Neural progenitor cell (in vitro differentiated cells): ENCODE measurements at regions not wholly inside any gene's neighbourhood (a gene's known extent, or its start where the extent isn't known, plus 50 kb on each side); places are given as distances from the start of the nearest gene placed in this dataset.

Experiments
- DNase-seq: peaks from one replicate; pipeline ENCODE4 v3.0.0-alpha.2; 2016; ENCODE audit warnings: low spot score
- H2AFZ ChIP-seq: fragments of 200-600 bp; sonication (generic); replicated peaks from 2 replicates; pipeline ENCODE4 v1.6.1; 2016; ENCODE audit warnings: antibody characterized with exemption
- H3F3A ChIP-seq: fragments of 200-600 bp; sonication (generic); 2 replicates; pipeline ENCODE4 v1.6.1; 2016; ENCODE audit warnings: antibody characterized with exemption, low read depth
- H3K27ac ChIP-seq: fragments of 200-600 bp; sonication (generic); 2 replicates; pipeline ENCODE4 v1.5.1; 2016; ENCODE audit warnings: mild to moderate bottlenecking
- H3K27me3 ChIP-seq: fragments of 200-600 bp; sonication (generic); 2 replicates; pipeline ENCODE4 v1.6.1; 2016; ENCODE audit warnings: mild to moderate bottlenecking, moderate library complexity
- H3K36me3 ChIP-seq: fragments of 200-600 bp; sonication (generic); 2 replicates; pipeline ENCODE4 v1.5.1; 2016
- H3K4me1 ChIP-seq: fragments of 200-600 bp; sonication (generic); 2 replicates; pipeline ENCODE4 v1.6.1; 2016; ENCODE audit warnings: mixed run types
- H3K4me2 ChIP-seq: fragments of 200-600 bp; sonication (generic); 2 replicates; pipeline ENCODE4 v1.6.1; 2016
- H3K4me3 ChIP-seq: fragments of 200-600 bp; sonication (generic); 2 replicates; pipeline ENCODE4 v1.5.1; 2016
- H3K79me2 ChIP-seq: fragments of 200-600 bp; sonication (generic); 2 replicates; pipeline ENCODE4 v1.6.1; 2016; ENCODE audit warnings: low read depth
- H3K9ac ChIP-seq: fragments of 200-600 bp; sonication (generic); 2 replicates; pipeline ENCODE4 v1.6.1; 2016
- H3K9me3 ChIP-seq: fragments of 200-600 bp; sonication (generic); 2 replicates; pipeline ENCODE4 v1.5.1; 2016; ENCODE audit warnings: low read depth
- H4K20me1 ChIP-seq: fragments of 200-600 bp; sonication (generic); 2 replicates; pipeline ENCODE4 v1.6.1; 2016; ENCODE audit warnings: low read depth
- H3K27ac Mint-ChIP-seq: 3 replicates; pipeline ENCODE4 v1.8.0; 2021; ENCODE audit warnings: mixed read lengths
- H3K27me3 Mint-ChIP-seq: 2 replicates; pipeline ENCODE4 v1.8.0; 2022; ENCODE audit warnings: low read depth, mild to moderate bottlenecking, inconsistent platforms, moderate library complexity, mixed read lengths; ENCODE audit not compliant: insufficient read depth
- H3K36me3 Mint-ChIP-seq: 3 replicates; pipeline ENCODE4 v1.8.0; 2021; ENCODE audit warnings: mixed read lengths
- H3K4me1 Mint-ChIP-seq: 3 replicates; pipeline ENCODE4 v1.8.0; 2021; ENCODE audit warnings: mixed read lengths
- H3K4me3 Mint-ChIP-seq: 3 replicates; pipeline ENCODE4 v1.8.0; 2021; ENCODE audit warnings: mild to moderate bottlenecking, moderate library complexity, mixed read lengths
- H3K9me3 Mint-ChIP-seq: 3 replicates; pipeline ENCODE4 v1.8.0; 2020; ENCODE audit warnings: mixed read lengths
- CTCF ChIP-seq: fragments of 200-600 bp; sonication (generic); IDR thresholded peaks from 2 replicates; pipeline ENCODE4 v1.5.1; 2017; ENCODE audit warnings: antibody characterized with exemption, mild to moderate bottlenecking
- EZH2 ChIP-seq: fragments of 200-600 bp; sonication (generic); IDR thresholded peaks from 2 replicates; pipeline ENCODE4 v1.6.1; 2017; ENCODE audit warnings: antibody characterized with exemption, mild to moderate bottlenecking, moderate library complexity
- EZH2phosphoT487 ChIP-seq: fragments of 200-600 bp; sonication (generic); IDR thresholded peaks from 2 replicates; pipeline ENCODE4 v1.6.1; 2017; ENCODE audit warnings: antibody characterized with exemption

- H3K4me3 ChIP-seq = no peak overlapping the region
- H3K79me2 ChIP-seq = no peaks in the 10 kb centered on the region
- no peaks in the 10 kb centered on the region for H3K9me3 ChIP-seq
- H3K27me3 Mint-ChIP-seq = peaks cover 3% of the 10 kb centered on the region
- no peak overlapping the region for H3K27ac ChIP-seq
- H3K27me3 ChIP-seq = no peaks in the 10 kb centered on the region
- H3K4me2 ChIP-seq = no peak overlapping the region
- DNase-seq = peak; percentile 43
- H3K9me3 Mint-ChIP-seq = peaks cover 2% of the 10 kb centered on the region
- no peaks in the 10 kb centered on the region for H3K4me1 ChIP-seq
- no peak overlapping the region for H2AFZ ChIP-seq
- H3F3A ChIP-seq = no peaks in the 10 kb centered on the region
- no peak overlapping the region for H3K27ac Mint-ChIP-seq
- no peaks in the 10 kb centered on the region for H4K20me1 ChIP-seq
- H3K4me3 Mint-ChIP-seq = no peak overlapping the region
- no peaks in the 10 kb centered on the region for H3K36me3 ChIP-seq
- TF ChIP-seq CTCF (no peak), EZH2phosphoT487 (no peak), EZH2 (no peak)
- H3K4me1 Mint-ChIP-seq = no peaks in the 10 kb centered on the region
- H3K36me3 Mint-ChIP-seq = no peaks in the 10 kb centered on the region
- H3K9ac ChIP-seq = no peak overlapping the region
Measured at GRCh38 chr10:50674469-50675254, 50.9 kb upstream of the SGMS1 start.
